Suppressor macrophage treated with lipopolysaccharide for 4 hours (primary cell): ENCODE measurements at regions not wholly inside any gene's neighbourhood (a gene's known extent, or its start where the extent isn't known, plus 50 kb on each side); places are given as distances from the start of the nearest gene placed in this dataset.

ENCODE experiments used
- DNase-seq: peaks from one replicate; pipeline ENCODE4 v3.0.0-alpha.2; 2020

GRCh38 chr2:144239726-144240125 is 280.2 kb downstream of the ZEB2 start:
- no peak for DNase-seq

- no peak for DNase-seq
Measured at GRCh38 chr2:144239306-144239705, 280.6 kb downstream of the ZEB2 start.

GRCh38 chr2:144237830-144238627 is 281.9 kb downstream of the ZEB2 start:
- peak; percentile 79 for DNase-seq

GRCh38 chr2:144237108-144237507 is 282.8 kb downstream of the ZEB2 start:
- no peak for DNase-seq

GRCh38 chr2:144235050-144235449 is 284.9 kb downstream of the ZEB2 start:
- no peak for DNase-seq

- DNase-seq = no peak
Measured at GRCh38 chr2:144234542-144234871, 285.4 kb downstream of the ZEB2 start.

GRCh38 chr2:144233733-144234541 is 286.0 kb downstream of the ZEB2 start:
- no peak for DNase-seq

GRCh38 chr2:144233317-144233716 is 286.6 kb downstream of the ZEB2 start:
- no peak for DNase-seq

- peak; percentile 44 for DNase-seq
Measured at GRCh38 chr2:144230448-144231085, 289.4 kb downstream of the ZEB2 start.

- no peak for DNase-seq
Measured at GRCh38 chr2:144230033-144230432, 289.9 kb downstream of the ZEB2 start.

- no peak for DNase-seq
Measured at GRCh38 chr2:144229296-144229695, 290.6 kb downstream of the ZEB2 start.

GRCh38 chr2:144227427-144228105 is 292.4 kb downstream of the ZEB2 start:
- peak; percentile 56 for DNase-seq

- DNase-seq = no peak
Measured at GRCh38 chr2:144225076-144225475, 294.8 kb downstream of the ZEB2 start.

GRCh38 chr2:144224472-144224871 is 295.4 kb downstream of the ZEB2 start:
- DNase-seq = no peak

- no peak for DNase-seq
Measured at GRCh38 chr2:144219979-144220378, 299.9 kb downstream of the ZEB2 start.

- no peak for DNase-seq
Measured at GRCh38 chr2:144217853-144218633, 301.9 kb downstream of the ZEB2 start.

GRCh38 chr2:144215701-144216675 is 303.9 kb downstream of the ZEB2 start:
- DNase-seq = no peak

- no peak for DNase-seq
Measured at GRCh38 chr2:144215207-144215606, 304.7 kb downstream of the ZEB2 start.

GRCh38 chr2:144213797-144214196 is 306.1 kb downstream of the ZEB2 start:
- no peak for DNase-seq

- DNase-seq = no peak
Measured at GRCh38 chr2:144211826-144212225, 308.1 kb downstream of the ZEB2 start.

- no peak for DNase-seq
Measured at GRCh38 chr2:144211065-144211464, 308.9 kb downstream of the ZEB2 start.
